Heart right ventricle (tissue), 16 donors: ENCODE measurements at regions not wholly inside any gene's neighbourhood (a gene's known extent, or its start where the extent isn't known, plus 50 kb on each side); places are given as distances from the start of the nearest gene placed in this dataset.

Experiments used
- ATAC-seq, 8 donors: fragments of 200-7000 bp; cut with Tn5 transposase; one replicate each; pipeline ENCODE4 v1.9.1; 2020; ENCODE audit warnings: mild to moderate bottlenecking in 8 of 8, moderate library complexity in 8 of 8, moderate number of reproducible peaks in 1 of 8
- DNase-seq, 2 donors: peaks; one replicate each; pipeline ENCODE4 v3.0.0-alpha.2; 2020
- H3K27ac ChIP-seq, 10 donors: fragments of 200-600 bp; sonication (generic) in 2 of 10; one replicate each; pipeline versions ENCODE4 v1.5.0 to v1.8.0; 2020 to 2022; ENCODE audit warnings: mild to moderate bottlenecking in 3 of 10
- H3K27me3 ChIP-seq, 7 donors: fragments of 200-600 bp; one replicate each; pipeline ENCODE4 v1.8.0; 2021 to 2022; ENCODE audit warnings: mild to moderate bottlenecking in 2 of 7
- H3K36me3 ChIP-seq, 9 donors: fragments of 200-600 bp; sonication (generic) in 1 of 9; one replicate each; pipeline versions ENCODE4 v1.5.0 to v1.8.0; 2020 to 2022; ENCODE audit warnings: mild to moderate bottlenecking in 2 of 9
- H3K4me1 ChIP-seq, 9 donors: fragments of 200-600 bp; sonication (generic) in 1 of 9; one replicate each; pipeline versions ENCODE4 v1.5.0 to v1.8.0; 2020 to 2022; ENCODE audit warnings: mild to moderate bottlenecking in 4 of 9
- H3K4me3 ChIP-seq, 10 donors: fragments of 200-600 bp; sonication (generic) in 2 of 10; one replicate each; pipeline versions ENCODE4 v1.5.0 to v1.8.0; 2020 to 2022; ENCODE audit warnings: mild to moderate bottlenecking in 7 of 10, moderate library complexity in 2 of 10
- H3K9me3 ChIP-seq, 11 donors: fragments of 200-600 bp in 10 of 11; sonication (generic) in 2 of 11; one replicate each; pipeline versions ENCODE4 v1.5.0 to v1.8.0; 2013 to 2022; ENCODE audit warnings: mild to moderate bottlenecking in 2 of 11, control low read depth in 1 of 11, moderate library complexity in 1 of 11
- WGBS, 2 donors: extraction: QIAGEN DNeasy Blood & Tissue Kit; methylation state at CpG; one replicate each; pipeline ENCODE4 v1.1.7; 2013; ENCODE audit warnings: inconsistent platforms in 1 of 2; 5-methylcytosine and 5-hydroxymethylcytosine counted together
- intact Hi-C, 10 donors: fragments of 100-400 bp; cut with DNase I; formaldehyde crosslinking; loops; one replicate each; pipeline versions ENCODE4 v1.11.1 to v1.14.2; 2022
- TF ChIP-seq, protein P1 (sequence below), 9 donors: fragments of 200-600 bp; sonication (generic) in 2 of 9; IDR thresholded peaks; one replicate each; pipeline versions ENCODE4 v1.5.0 to v1.8.0; 2021 to 2022; ENCODE audit warnings: antibody characterized with exemption in 9 of 9, mild to moderate bottlenecking in 5 of 9, moderate library complexity in 1 of 9
- donor health status: Arrhythmogenic right ventricular cardiomyopathy.
- donor health status: ischemic (EF 13 %, LVEDD 7.1; RV severe dilation, severe dysfunction).
- donor health status: healthy with polysubstance abuse.
- donor health status: DM: no; HTN: yes; CAD: no.
- donor health status: DM: no; HTN: no; CAD: no.
- donor health status: ischemic (EF 25% LVEDD 6.9; RV normal size, moderate dysfunction).
- donor health status: ischemic (EF 25% LVEDD 5.7; RV mildly dilated, moderate dysfunction).
- donor health status: healthy.
- donor health status: DM: yes; HTN: yes; CAD: no.
- donor health status: Ischemic cardiomyopathy.
- donor health status: ischemic (EF 35%, LVEDD 5.7; RV mildly dilated, moderate dysfunction).
- donor health status: nonischemic (EF 11% LVEDD 7.7; RV severe dilation, severe dysfunction).
- donor health status: DM: yes; HTN: yes; CAD: no.
- donor health status: PGD.
- donor health status: ischemic (EF 29% LVEDD 5.4; RV normal size, mild dysfunction).
- donor health status: nonischemic (EF 23%, LVEDD 6.1; RV moderate dilation, normal function).

DNA sequence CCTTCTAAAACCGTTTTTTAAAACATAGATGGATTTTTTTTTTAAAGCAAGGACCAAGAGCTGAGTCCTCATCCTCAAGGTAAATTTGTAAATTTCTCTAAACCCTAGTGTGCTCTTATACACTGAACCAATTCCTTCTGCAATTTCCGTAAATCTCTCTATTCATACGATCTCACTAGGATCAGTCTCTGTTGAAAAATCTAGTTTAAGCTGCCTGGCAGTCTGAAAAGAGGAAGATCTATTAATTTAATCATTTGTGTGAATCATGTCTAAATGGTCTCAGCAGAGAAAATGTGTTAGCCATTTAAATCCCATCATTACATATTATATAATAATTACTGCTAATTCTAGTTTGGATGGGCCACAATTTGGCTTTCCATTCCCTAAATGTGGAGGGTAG lies 184.2 kb upstream of the TSHZ2 start:
- TF ChIP-seq, protein P1, sequence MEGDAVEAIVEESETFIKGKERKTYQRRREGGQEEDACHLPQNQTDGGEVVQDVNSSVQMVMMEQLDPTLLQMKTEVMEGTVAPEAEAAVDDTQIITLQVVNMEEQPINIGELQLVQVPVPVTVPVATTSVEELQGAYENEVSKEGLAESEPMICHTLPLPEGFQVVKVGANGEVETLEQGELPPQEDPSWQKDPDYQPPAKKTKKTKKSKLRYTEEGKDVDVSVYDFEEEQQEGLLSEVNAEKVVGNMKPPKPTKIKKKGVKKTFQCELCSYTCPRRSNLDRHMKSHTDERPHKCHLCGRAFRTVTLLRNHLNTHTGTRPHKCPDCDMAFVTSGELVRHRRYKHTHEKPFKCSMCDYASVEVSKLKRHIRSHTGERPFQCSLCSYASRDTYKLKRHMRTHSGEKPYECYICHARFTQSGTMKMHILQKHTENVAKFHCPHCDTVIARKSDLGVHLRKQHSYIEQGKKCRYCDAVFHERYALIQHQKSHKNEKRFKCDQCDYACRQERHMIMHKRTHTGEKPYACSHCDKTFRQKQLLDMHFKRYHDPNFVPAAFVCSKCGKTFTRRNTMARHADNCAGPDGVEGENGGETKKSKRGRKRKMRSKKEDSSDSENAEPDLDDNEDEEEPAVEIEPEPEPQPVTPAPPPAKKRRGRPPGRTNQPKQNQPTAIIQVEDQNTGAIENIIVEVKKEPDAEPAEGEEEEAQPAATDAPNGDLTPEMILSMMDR (IDR thresholded peaks at IDR 0.05): no peak
- 84% methylated on average over 3 of the region's 3 CpGs for WGBS, 2 donors
- intact Hi-C loops: no loop called here

DNA sequence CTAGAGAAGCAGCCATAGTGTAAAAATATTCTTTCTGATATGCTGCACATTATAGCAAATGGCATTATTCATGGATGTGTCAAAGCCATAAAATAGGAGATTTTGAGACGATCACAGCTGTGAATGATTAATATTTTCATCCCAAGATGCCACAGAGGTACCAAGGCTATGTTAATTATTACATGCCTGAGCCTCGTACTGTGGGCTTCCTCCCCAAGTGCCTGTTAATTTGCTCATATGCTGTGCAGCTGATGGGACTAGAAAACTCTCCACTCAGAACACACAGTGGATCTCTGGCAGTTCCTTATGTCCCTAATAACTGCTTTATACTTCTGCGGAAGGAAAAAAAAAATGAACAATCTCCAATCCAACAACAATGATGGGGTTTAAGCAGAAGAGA lies 184.9 kb upstream of the TSHZ2 start:
- Histone ChIP-seq H3K36me3 (no peaks in the 10 kb centered on the region), H3K4me3 (no peak overlapping the region), H3K27ac (no peak overlapping the region), H3K4me1 (no peaks in the 10 kb centered on the region), H3K27me3 (peaks cover 0 to 5% (median 0%) of the 10 kb centered on the region in 7 donors), H3K9me3 (no peaks in the 10 kb centered on the region)
- WGBS, 2 donors: 75 to 76% methylated on average over 3 of the region's 3 CpGs
- DNase-seq: no peak
- intact Hi-C loops: no loop called here
- TF ChIP-seq, protein P1 (IDR thresholded peaks at IDR 0.05): no peak
- ATAC-seq: no peak

More for the DNA sequence above, 184.2 kb upstream of the TSHZ2 start:
- no peak for DNase-seq
- Histone ChIP-seq H3K36me3 (no peaks in the 10 kb centered on the region), H3K4me3 (no peak overlapping the region), H3K4me1 (no peaks in the 10 kb centered on the region), H3K9me3 (no peaks in the 10 kb centered on the region), H3K27me3 (peaks cover 0 to 5% (median 0%) of the 10 kb centered on the region in 7 donors), H3K27ac (no peak overlapping the region)
- ATAC-seq: no peak

DNA sequence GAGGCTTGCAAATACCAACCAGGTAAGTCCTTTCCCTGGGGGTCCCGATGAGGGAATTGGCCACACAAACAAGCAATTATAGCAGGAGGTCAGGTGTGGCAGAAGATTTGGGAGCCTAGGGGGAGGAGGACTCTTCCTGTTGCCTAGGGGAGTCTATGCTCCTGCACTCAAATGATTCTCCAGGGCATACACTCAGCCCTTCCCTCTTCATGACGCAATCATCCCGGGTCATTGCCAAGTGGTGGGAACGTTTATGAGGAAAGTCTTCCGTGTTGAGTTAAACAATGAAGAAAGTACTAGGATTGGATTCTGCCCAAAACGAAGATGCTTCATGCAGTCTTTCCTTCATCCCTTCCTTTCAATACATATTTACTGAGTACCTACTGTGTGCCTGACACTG lies 186.5 kb upstream of the TSHZ2 start:
- WGBS, 2 donors: 57 to 63% methylated on average over 6 of the region's 6 CpGs
- ATAC-seq: peak in 1 of 8 donors; percentile 69

DNA sequence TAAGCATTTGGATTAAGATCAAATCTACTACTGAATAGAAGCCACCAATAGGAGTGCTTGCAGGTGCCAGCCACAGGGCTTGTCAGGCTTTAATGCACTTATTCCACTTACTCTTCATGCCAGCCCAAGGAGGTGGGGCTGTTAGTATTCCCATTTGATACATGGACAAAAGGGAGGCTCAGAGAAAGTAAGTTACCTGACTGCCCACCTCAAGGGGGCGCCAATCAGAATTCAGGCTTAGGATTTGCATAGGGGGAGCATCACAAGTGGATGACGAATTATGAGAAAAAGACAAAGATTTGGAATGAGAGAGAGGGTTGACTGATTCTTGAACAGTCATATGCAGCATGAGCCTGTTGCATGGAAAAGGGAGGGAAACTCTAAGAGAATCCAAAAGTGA lies 188.4 kb upstream of the TSHZ2 start:
- no peak for DNase-seq
- Histone ChIP-seq H3K9me3 (no peaks in the 10 kb centered on the region), H3K27me3 (no peaks in the 10 kb centered on the region), H3K36me3 (no peaks in the 10 kb centered on the region), H3K27ac (no peak overlapping the region), H3K4me1 (no peaks in the 10 kb centered on the region), H3K4me3 (no peak overlapping the region)
- TF ChIP-seq, protein P1 (IDR thresholded peaks at IDR 0.05): peak in 5 of 9 donors; percentile 12 to 26 (median 21)
- WGBS, 2 donors: 69 to 74% methylated on average over 2 of the region's 2 CpGs
- intact Hi-C loops: no loop called here
- ATAC-seq: no peak

More for the DNA sequence above, 186.5 kb upstream of the TSHZ2 start:
- intact Hi-C loops: no loop called here
- Histone ChIP-seq H3K27ac (no peak overlapping the region), H3K9me3 (no peaks in the 10 kb centered on the region), H3K4me1 (no peaks in the 10 kb centered on the region), H3K36me3 (no peaks in the 10 kb centered on the region), H3K4me3 (no peak overlapping the region), H3K27me3 (peaks cover 0 to 5% (median 0%) of the 10 kb centered on the region in 7 donors)
- TF ChIP-seq, protein P1 (IDR thresholded peaks at IDR 0.05): no peak
- no peak for DNase-seq
